SK-N-SH treated with all-trans-retinoic acid at 6 μM for 48 hours (cell line): ENCODE measurements at regions not wholly inside any gene's neighbourhood (a gene's known extent, or its start where the extent isn't known, plus 50 kb on each side); places are given as distances from the start of the nearest gene placed in this dataset.

ENCODE experiments used
- BACH2 ChIP-seq: fragments of 250-450 bp; sonication (Bioruptor Pico); IDR thresholded peaks from 2 replicates; pipeline ENCODE4 v1.9.0; 2021; ENCODE audit warnings: mild to moderate bottlenecking, borderline replicate concordance
- GLIS3 ChIP-seq: fragments of 250-450 bp; sonication (Bioruptor Pico); IDR thresholded peaks from 2 replicates; pipeline ENCODE4 v1.5.0; 2020; ENCODE audit warnings: mild to moderate bottlenecking, moderate library complexity
- ISL1 ChIP-seq: fragments of 250-450 bp; sonication (Bioruptor Pico); IDR thresholded peaks from 2 replicates; pipeline ENCODE4 v2.1.2; 2022; ENCODE audit warnings: mild to moderate bottlenecking, moderate library complexity
- OSR1 ChIP-seq: fragments of 250-450 bp; sonication (Bioruptor Pico); IDR thresholded peaks from 2 replicates; pipeline ENCODE4 v1.8.0; 2022; ENCODE audit warnings: moderate library complexity, mild to moderate bottlenecking, inconsistent platforms
- PATZ1 ChIP-seq: fragments of 250-450 bp; sonication (Bioruptor Pico); IDR thresholded peaks from 2 replicates; pipeline ENCODE4 v1.8.0; 2020; ENCODE audit warnings: mild to moderate bottlenecking, moderate library complexity, borderline replicate concordance
- RARB ChIP-seq: fragments of 250-450 bp; sonication (Bioruptor Pico); IDR thresholded peaks from 2 replicates; pipeline ENCODE4 v1.8.0; 2021; ENCODE audit warnings: mild to moderate bottlenecking, moderate library complexity
- TCF4 ChIP-seq: fragments of 250-450 bp; sonication (Bioruptor Pico); IDR thresholded peaks from 2 replicates; pipeline ENCODE4 v1.8.0; 2021; ENCODE audit warnings: mild to moderate bottlenecking, moderate library complexity, borderline replicate concordance
- ZFP3 ChIP-seq: fragments of 250-450 bp; sonication (Bioruptor Pico); IDR thresholded peaks from 2 replicates; pipeline ENCODE4 v1.5.0; 2020; ENCODE audit warnings: mild to moderate bottlenecking, moderate library complexity
- ZFP30 ChIP-seq: fragments of 450-650 bp; formaldehyde crosslinking; IDR thresholded peaks from 2 replicates; pipeline ENCODE4 v1.5.0; 2022; ENCODE audit warnings: mild to moderate bottlenecking, moderate library complexity
- TF ChIP-seq, protein P1 (sequence below): fragments of 250-450 bp; sonication (Bioruptor Pico); IDR thresholded peaks from 2 replicates; pipeline ENCODE4 v1.5.1; 2020; ENCODE audit warnings: low read depth, mild to moderate bottlenecking, moderate library complexity

DNA sequence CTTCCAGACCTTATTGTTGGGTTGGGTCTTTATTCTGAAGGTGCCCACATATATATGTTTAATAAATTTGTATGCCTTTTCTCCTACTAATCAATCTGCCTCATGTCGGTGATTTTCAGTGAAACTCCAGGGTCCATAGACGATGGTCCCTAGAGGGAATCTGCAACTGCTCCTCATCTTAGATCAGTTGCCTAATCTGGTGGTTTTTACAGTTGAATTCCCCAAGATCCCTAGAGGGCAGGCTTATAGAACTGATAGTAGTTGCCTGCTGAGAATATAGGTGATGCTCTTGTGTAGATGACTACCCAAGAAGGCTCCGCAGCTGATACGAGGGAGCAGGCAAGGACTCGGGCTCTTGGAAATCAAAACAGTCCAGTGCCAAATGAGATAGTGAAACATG is 619.2 kb upstream of the C16orf82 start:
- TF ChIP-seq GLIS3 (CRISPR knock-in tag) (no peak), PATZ1 (no peak), BACH2 (CRISPR knock-in tag) (no peak), TCF4 (CRISPR knock-in tag) (no peak), RARB (CRISPR knock-in tag) (no peak), ZFP30 (CRISPR knock-in tag) (no peak), OSR1 (CRISPR knock-in tag) (no peak), ZFP3 (CRISPR knock-in tag) (no peak), ISL1 (no peak)
- TF ChIP-seq, protein P1, sequence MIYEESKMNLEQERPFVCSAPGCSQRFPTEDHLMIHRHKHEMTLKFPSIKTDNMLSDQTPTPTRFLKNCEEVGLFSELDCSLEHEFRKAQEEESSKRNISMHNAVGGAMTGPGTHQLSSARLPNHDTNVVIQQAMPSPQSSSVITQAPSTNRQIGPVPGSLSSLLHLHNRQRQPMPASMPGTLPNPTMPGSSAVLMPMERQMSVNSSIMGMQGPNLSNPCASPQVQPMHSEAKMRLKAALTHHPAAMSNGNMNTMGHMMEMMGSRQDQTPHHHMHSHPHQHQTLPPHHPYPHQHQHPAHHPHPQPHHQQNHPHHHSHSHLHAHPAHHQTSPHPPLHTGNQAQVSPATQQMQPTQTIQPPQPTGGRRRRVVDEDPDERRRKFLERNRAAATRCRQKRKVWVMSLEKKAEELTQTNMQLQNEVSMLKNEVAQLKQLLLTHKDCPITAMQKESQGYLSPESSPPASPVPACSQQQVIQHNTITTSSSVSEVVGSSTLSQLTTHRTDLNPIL (CRISPR knock-in tag), result no peak
